Amygdala (tissue), 56 donors: ENCODE measurements at regions not wholly inside any gene's neighbourhood (a gene's known extent, or its start where the extent isn't known, plus 50 kb on each side); places are given as distances from the start of the nearest gene placed in this dataset.
A peak's percentile ranks its signal among the peaks of the same experiment; 100 is the strongest.
"Not testable (repeated sequence)": the region's sequence is repeated elsewhere in the genome, so short reads cannot be mapped to it uniquely, and the experiment has no call there.

Experiments
- DNase-seq, 56 donors: peaks; one replicate each; lab custom pipeline; 2025; lab: John Stamatoyannopoulos, UW

GRCh38 chrX:86887341-86887740 lies 630.3 kb upstream of the KLHL4 start:
- no peak for DNase-seq

- DNase-seq, result no peak
Observed at GRCh38 chrX:86910027-86910426, 607.6 kb upstream of the KLHL4 start.

- DNase-seq, result no peak
Observed at GRCh38 chrX:86910602-86911311, 606.8 kb upstream of the KLHL4 start.

GRCh38 chrX:86914569-86914968 lies 603.0 kb upstream of the KLHL4 start:
- no peak for DNase-seq

- DNase-seq, result no peak
Observed at GRCh38 chrX:86917959-86918358, 599.6 kb upstream of the KLHL4 start.

GRCh38 chrX:86930419-86930818 lies 587.2 kb upstream of the KLHL4 start:
- DNase-seq, result no peak

GRCh38 chrX:86935988-86936387 lies 581.6 kb upstream of the KLHL4 start:
- DNase-seq, result no peak

- peak in 2 of 56 donors; percentile 0 for DNase-seq
Observed at GRCh38 chrX:86946569-86946968, 571.0 kb upstream of the KLHL4 start.

- DNase-seq, result no peak
Observed at GRCh38 chrX:86964321-86964720, 553.3 kb upstream of the KLHL4 start.

GRCh38 chrX:86981326-86981879 lies 536.2 kb upstream of the KLHL4 start:
- DNase-seq, result no peak

GRCh38 chrX:86987351-86987750 lies 530.3 kb upstream of the KLHL4 start:
- not testable (repeated sequence) for DNase-seq

GRCh38 chrX:87003031-87003430 lies 514.6 kb upstream of the KLHL4 start:
- no peak for DNase-seq

- DNase-seq, result no peak
Observed at GRCh38 chrX:87005183-87005582, 512.4 kb upstream of the KLHL4 start.

- DNase-seq, result no peak
Observed at GRCh38 chrX:87005885-87006284, 511.7 kb upstream of the KLHL4 start.

- DNase-seq, result no peak
Observed at GRCh38 chrX:87006561-87006960, 511.0 kb upstream of the KLHL4 start.

GRCh38 chrX:87017210-87017609 lies 500.4 kb upstream of the KLHL4 start:
- DNase-seq, result no peak

GRCh38 chrX:87033115-87033514 lies 484.5 kb upstream of the KLHL4 start:
- DNase-seq, result not testable (repeated sequence)

GRCh38 chrX:87045352-87045751 lies 472.2 kb upstream of the KLHL4 start:
- no peak for DNase-seq

- no peak for DNase-seq
Observed at GRCh38 chrX:87049567-87049966, 468.0 kb upstream of the KLHL4 start.

GRCh38 chrX:87063642-87064041 lies 454.0 kb upstream of the KLHL4 start:
- no peak for DNase-seq

- no peak for DNase-seq
Observed at GRCh38 chrX:87064502-87064901, 453.1 kb upstream of the KLHL4 start.

GRCh38 chrX:87067795-87068369 lies 449.7 kb upstream of the KLHL4 start:
- no peak for DNase-seq
